Activated CD4-positive, CD25-positive, alpha-beta regulatory T cell treated with anti-CD3 and anti-CD28 coated beads, Interleukin-2, amount 50 U/mL, for 16 hours (primary cell): ENCODE measurements at regions not wholly inside any gene's neighbourhood (a gene's known extent, or its start where the extent isn't known, plus 50 kb on each side); places are given as distances from the start of the nearest gene placed in this dataset.
"Not testable (repeated sequence)": the region's sequence is repeated elsewhere in the genome, so short reads cannot be mapped to it uniquely, and the experiment has no call there.

Experiments used
- DNase-seq: peaks from one replicate; pipeline ENCODE4 v3.0.0-alpha.2; 2020; ENCODE audit warnings: low read depth, low spot score

- no peak for DNase-seq
Observed at GRCh38 chr19:28744014-28744413, 468.9 kb downstream of the UQCRFS1 start.

- no peak for DNase-seq
Observed at GRCh38 chr19:28737021-28737895, 475.7 kb downstream of the UQCRFS1 start.

GRCh38 chr19:28736528-28736927 lies 476.4 kb downstream of the UQCRFS1 start:
- no peak for DNase-seq

GRCh38 chr19:28731577-28731976 lies 481.4 kb downstream of the UQCRFS1 start:
- no peak for DNase-seq

GRCh38 chr19:28730791-28731512 lies 482.0 kb downstream of the UQCRFS1 start:
- DNase-seq, result no peak

GRCh38 chr19:28727480-28728159 lies 485.3 kb downstream of the UQCRFS1 start:
- DNase-seq, result no peak

- no peak for DNase-seq
Observed at GRCh38 chr19:28726533-28727479, 486.1 kb downstream of the UQCRFS1 start.

GRCh38 chr19:28718909-28719308 lies 494.0 kb downstream of the UQCRFS1 start:
- DNase-seq, result no peak

GRCh38 chr19:28715157-28715556 lies 497.8 kb downstream of the UQCRFS1 start:
- no peak for DNase-seq

- no peak for DNase-seq
Observed at GRCh38 chr19:28711411-28711810, 501.5 kb downstream of the UQCRFS1 start.

GRCh38 chr19:28710278-28710677 lies 502.7 kb downstream of the UQCRFS1 start:
- no peak for DNase-seq

GRCh38 chr19:28706693-28707092 lies 506.3 kb downstream of the UQCRFS1 start:
- no peak for DNase-seq

GRCh38 chr19:28705008-28705407 lies 507.9 kb downstream of the UQCRFS1 start:
- no peak for DNase-seq

GRCh38 chr19:28703400-28703956 lies 509.5 kb downstream of the UQCRFS1 start:
- no peak for DNase-seq

GRCh38 chr19:28701491-28701890 lies 511.5 kb downstream of the UQCRFS1 start:
- DNase-seq, result no peak

- no peak for DNase-seq
Observed at GRCh38 chr19:28700176-28700575, 512.8 kb downstream of the UQCRFS1 start.

- no peak for DNase-seq
Observed at GRCh38 chr19:28697308-28697707, 515.6 kb downstream of the UQCRFS1 start.

GRCh38 chr19:28694812-28695211 lies 518.1 kb downstream of the UQCRFS1 start:
- no peak for DNase-seq

- no peak for DNase-seq
Observed at GRCh38 chr19:28691683-28692082, 521.3 kb downstream of the UQCRFS1 start.

- DNase-seq, result not testable (repeated sequence)
Observed at GRCh38 chr19:28689464-28689863, 523.5 kb downstream of the UQCRFS1 start.

- no peak for DNase-seq
Observed at GRCh38 chr19:28687296-28687695, 525.7 kb downstream of the UQCRFS1 start.
